Large intestine (tissue), 3 donors: ENCODE measurements at regions not wholly inside any gene's neighbourhood (a gene's known extent, or its start where the extent isn't known, plus 50 kb on each side); places are given as distances from the start of the nearest gene placed in this dataset.
A peak's percentile ranks its signal among the peaks of the same experiment; 100 is the strongest.

Experiments
- DNase-seq, 2 donors: peaks; one replicate each; pipeline versions ENCODE4 v3.0.0 to v3.0.0-alpha.2; 2013
- H3K27ac ChIP-seq: one replicate; pipeline ENCODE4 v1.5.1; 2013; ENCODE audit warnings: low read length
- H3K27me3 ChIP-seq: 2 replicates; pipeline ENCODE4 v1.6.1; 2013; ENCODE audit warnings: low read length; ENCODE audit not compliant: control insufficient read depth, insufficient read depth
- H3K36me3 ChIP-seq: 2 replicates; pipeline ENCODE4 v1.6.1; 2013; ENCODE audit warnings: low read length; ENCODE audit not compliant: control insufficient read depth, insufficient read depth
- H3K4me1 ChIP-seq: one replicate; pipeline ENCODE4 v1.6.1; 2013; ENCODE audit warnings: low read length; ENCODE audit not compliant: control insufficient read depth, insufficient read depth
- H3K4me3 ChIP-seq: one replicate; pipeline ENCODE4 v1.5.1; 2013; ENCODE audit warnings: low read length
- H3K9me3 ChIP-seq: one replicate; pipeline ENCODE4 v1.6.1; 2013; ENCODE audit warnings: mild to moderate bottlenecking, low read depth, low read length, moderate library complexity; ENCODE audit not compliant: control insufficient read depth
- WGBS: methylation state at CpG from one replicate; pipeline ENCODE4 v1.1.5; 2013; ENCODE audit warnings: low lambda C conversion rate; ENCODE audit not compliant: insufficient coverage; 5-methylcytosine and 5-hydroxymethylcytosine counted together

GRCh38 chr3:69560116-69560515, 174.2 kb upstream of the FRMD4B start:
- no peak overlapping the region for H3K4me3 ChIP-seq
- H3K27ac ChIP-seq = no peak overlapping the region
- H3K9me3 ChIP-seq = no peaks in the 10 kb centered on the region
- H3K4me1 ChIP-seq = no peaks in the 10 kb centered on the region
- no peaks in the 10 kb centered on the region for H3K36me3 ChIP-seq
- no CpG with 5 or more reads among the region's 4 CpGs for WGBS
- no peak for DNase-seq
- no peaks in the 10 kb centered on the region for H3K27me3 ChIP-seq

- Histone ChIP-seq H3K36me3 (no peaks in the 10 kb centered on the region), H3K4me3 (no peak overlapping the region), H3K4me1 (no peaks in the 10 kb centered on the region), H3K27me3 (no peaks in the 10 kb centered on the region), H3K9me3 (no peaks in the 10 kb centered on the region), H3K27ac (no peak overlapping the region)
- DNase-seq = peak in 1 of 2 donors; percentile 13
- WGBS = no CpG with 5 or more reads among the region's 2 CpGs
Measured at GRCh38 chr3:69558912-69559311, 173.0 kb upstream of the FRMD4B start.

GRCh38 chr3:69554576-69554975, 168.7 kb upstream of the FRMD4B start:
- DNase-seq = no peak
- no peak overlapping the region for H3K27ac ChIP-seq
- WGBS = 100% methylated on average over 1 of the region's 2 CpGs
- H3K4me1 ChIP-seq = no peaks in the 10 kb centered on the region
- no peak overlapping the region for H3K4me3 ChIP-seq
- no peaks in the 10 kb centered on the region for H3K9me3 ChIP-seq
- H3K36me3 ChIP-seq = no peaks in the 10 kb centered on the region
- H3K27me3 ChIP-seq = no peaks in the 10 kb centered on the region

- Histone ChIP-seq H3K9me3 (no peaks in the 10 kb centered on the region), H3K4me3 (no peak overlapping the region), H3K27ac (no peak overlapping the region), H3K27me3 (no peaks in the 10 kb centered on the region), H3K4me1 (no peaks in the 10 kb centered on the region), H3K36me3 (no peaks in the 10 kb centered on the region)
- 10% methylated on average over 2 of the region's 4 CpGs for WGBS
- no peak for DNase-seq
Measured at GRCh38 chr3:69553888-69554287, 168.0 kb upstream of the FRMD4B start.

- Histone ChIP-seq H3K4me1 (no peaks in the 10 kb centered on the region), H3K36me3 (no peaks in the 10 kb centered on the region), H3K27ac (no peak overlapping the region), H3K9me3 (no peaks in the 10 kb centered on the region), H3K27me3 (peaks cover 20% of the 10 kb centered on the region), H3K4me3 (no peak overlapping the region)
- DNase-seq = no peak
- WGBS = no CpG with 5 or more reads among the region's 6 CpGs
Measured at GRCh38 chr3:69547461-69547880, 161.6 kb upstream of the FRMD4B start.

GRCh38 chr3:69542805-69543429, 157.0 kb upstream of the FRMD4B start:
- Histone ChIP-seq H3K36me3 (no peaks in the 10 kb centered on the region), H3K27ac (no peak overlapping the region), H3K4me3 (peak overlapping the region; percentile 28), H3K9me3 (no peaks in the 10 kb centered on the region), H3K4me1 (no peaks in the 10 kb centered on the region), H3K27me3 (peaks cover 37% of the 10 kb centered on the region)
- DNase-seq = peak in 1 of 2 donors; percentile 3
- 86% methylated on average over 1 of the region's 19 CpGs for WGBS

- Histone ChIP-seq H3K4me1 (no peaks in the 10 kb centered on the region), H3K9me3 (no peaks in the 10 kb centered on the region), H3K4me3 (peak overlapping the region; percentile 28), H3K27ac (no peak overlapping the region), H3K27me3 (peaks cover 40% of the 10 kb centered on the region), H3K36me3 (no peaks in the 10 kb centered on the region)
- peak in 1 of 2 donors; percentile 32 for DNase-seq
- no CpG with 5 or more reads among the region's 75 CpGs for WGBS
Measured at GRCh38 chr3:69542089-69542804, 156.4 kb upstream of the FRMD4B start.

GRCh38 chr3:69541711-69542088, 155.8 kb upstream of the FRMD4B start:
- peaks cover 40% of the 10 kb centered on the region for H3K27me3 ChIP-seq
- WGBS = no CpG with 5 or more reads among the region's 28 CpGs
- H3K27ac ChIP-seq = no peak overlapping the region
- peak overlapping the region; percentile 28 for H3K4me3 ChIP-seq
- H3K36me3 ChIP-seq = no peaks in the 10 kb centered on the region
- no peaks in the 10 kb centered on the region for H3K4me1 ChIP-seq
- no peaks in the 10 kb centered on the region for H3K9me3 ChIP-seq
- DNase-seq = peak in 1 of 2 donors; percentile 21

- Histone ChIP-seq H3K27me3 (peaks cover 40% of the 10 kb centered on the region), H3K4me3 (no peak overlapping the region), H3K4me1 (no peaks in the 10 kb centered on the region), H3K9me3 (no peaks in the 10 kb centered on the region), H3K27ac (no peak overlapping the region), H3K36me3 (no peaks in the 10 kb centered on the region)
- peak in 1 of 2 donors; percentile 12 for DNase-seq
- WGBS = no CpG with 5 or more reads among the region's 24 CpGs
Measured at GRCh38 chr3:69540706-69541581, 155.1 kb upstream of the FRMD4B start.

- WGBS = 17% methylated on average over 1 of the region's 2 CpGs
- Histone ChIP-seq H3K36me3 (no peaks in the 10 kb centered on the region), H3K27me3 (peaks cover 36% of the 10 kb centered on the region), H3K4me3 (no peak overlapping the region), H3K27ac (no peak overlapping the region), H3K4me1 (no peaks in the 10 kb centered on the region), H3K9me3 (no peaks in the 10 kb centered on the region)
- no peak for DNase-seq
Measured at GRCh38 chr3:69539134-69539533, 153.2 kb upstream of the FRMD4B start.
